Vagina (tissue), 2 donors: ENCODE measurements at regions not wholly inside any gene's neighbourhood (a gene's known extent, or its start where the extent isn't known, plus 50 kb on each side); places are given as distances from the start of the nearest gene placed in this dataset.

Source experiments
- DNase-seq, 2 donors: peaks; one replicate each; pipeline ENCODE4 v3.0.0-alpha.2; 2017; ENCODE audit errors: extremely low spot score in 2 of 2
- H3K27ac ChIP-seq: fragments of 200-600 bp; sonication (generic); one replicate; pipeline ENCODE4 v1.5.1; 2019
- H3K27me3 ChIP-seq: fragments of 200-600 bp; sonication (generic); one replicate; pipeline ENCODE4 v1.5.1; 2019
- H3K36me3 ChIP-seq, 2 donors: fragments of 200-600 bp; sonication (generic); one replicate each; pipeline ENCODE4 v1.5.1; 2017 to 2019
- H3K4me1 ChIP-seq: fragments of 200-600 bp; sonication (generic); one replicate; pipeline ENCODE4 v1.5.1; 2019
- H3K4me3 ChIP-seq, 2 donors: fragments of 200-600 bp; sonication (generic); 1 replicate in 1 of 2; 2 replicates in 1 of 2; pipeline ENCODE4 v1.5.1; 2016 to 2019
- H3K9me3 ChIP-seq: fragments of 200-600 bp; sonication (generic); one replicate; pipeline ENCODE4 v1.5.1; 2019
- CTCF ChIP-seq, 3 experiments: fragments of 450-650 bp in 2 of 3; fragments of 200-600 bp in 1 of 3; sonication (generic) in 1 of 3; IDR thresholded peaks; one replicate each; pipeline ENCODE4 v1.5.1; 2017 to 2019; ENCODE audit warnings: antibody characterized with exemption in 3 of 3, mild to moderate bottlenecking in 2 of 3, moderate library complexity in 2 of 3
- POLR2A ChIP-seq, 2 donors: fragments of 450-650 bp; IDR thresholded peaks; one replicate each; pipeline ENCODE4 v1.6.1; 2017; ENCODE audit warnings: antibody characterized with exemption in 2 of 2, mild to moderate bottlenecking in 2 of 2, moderate library complexity in 2 of 2
- POLR2AphosphoS5 ChIP-seq, 2 donors: sonication (generic); formaldehyde crosslinking; IDR thresholded peaks; one replicate each; pipeline ENCODE4 v1.9.0; 2017; ENCODE audit warnings: antibody characterized with exemption in 2 of 2, mild to moderate bottlenecking in 2 of 2, low read depth in 1 of 2; ENCODE audit not compliant: insufficient read depth in 1 of 2
- intact Hi-C: fragments of 100-400 bp; cut with DNase I; formaldehyde crosslinking; loops from one replicate; pipeline ENCODE4 v1.15.1; 2023

GRCh38 chr5:87909382-87909781 is 359.3 kb downstream of the TMEM161B start:
- H3K4me3 ChIP-seq: no peak overlapping the region
- no peaks in the 10 kb centered on the region for H3K36me3 ChIP-seq
- H3K4me1 ChIP-seq: no peaks in the 10 kb centered on the region
- intact Hi-C loops: no loop called here
- TF ChIP-seq CTCF (IDR thresholded peaks at IDR 0.05) (no peak), POLR2AphosphoS5 (IDR thresholded peaks at IDR 0.05; ENCODE audit: insufficient read depth in 1 of 2, low read depth in 1 of 2) (no peak), POLR2A (IDR thresholded peaks at IDR 0.05) (no peak)
- H3K27ac ChIP-seq: no peak overlapping the region
- H3K27me3 ChIP-seq: no peaks in the 10 kb centered on the region
- DNase-seq: no peak
- H3K9me3 ChIP-seq: no peaks in the 10 kb centered on the region

- Histone ChIP-seq H3K27ac (no peak overlapping the region), H3K9me3 (no peaks in the 10 kb centered on the region), H3K27me3 (no peaks in the 10 kb centered on the region), H3K4me3 (no peak overlapping the region), H3K36me3 (no peaks in the 10 kb centered on the region), H3K4me1 (no peaks in the 10 kb centered on the region)
- no peak for TF ChIP-seq CTCF (IDR thresholded peaks at IDR 0.05)
- TF ChIP-seq POLR2AphosphoS5 (IDR thresholded peaks at IDR 0.05; ENCODE audit: insufficient read depth in 1 of 2, low read depth in 1 of 2): no peak
- TF ChIP-seq POLR2A (IDR thresholded peaks at IDR 0.05): no peak
- intact Hi-C loops: no loop called here
- no peak for DNase-seq
These were observed 361.7 kb downstream of the TMEM161B start for GRCh38 chr5:87906962-87907361.

- DNase-seq: no peak
- H3K36me3 ChIP-seq: no peaks in the 10 kb centered on the region
- H3K27me3 ChIP-seq: no peaks in the 10 kb centered on the region
- H3K9me3 ChIP-seq: no peaks in the 10 kb centered on the region
- no peaks in the 10 kb centered on the region for H3K4me1 ChIP-seq
- intact Hi-C loops: no loop called here
- H3K4me3 ChIP-seq: no peak overlapping the region
- no peak overlapping the region for H3K27ac ChIP-seq
- TF ChIP-seq POLR2A (IDR thresholded peaks at IDR 0.05): no peak
These were observed 368.2 kb downstream of the TMEM161B start for GRCh38 chr5:87900419-87900818.

- Histone ChIP-seq H3K9me3 (no peaks in the 10 kb centered on the region), H3K4me3 (no peak overlapping the region), H3K27me3 (no peaks in the 10 kb centered on the region), H3K27ac (no peak overlapping the region), H3K4me1 (no peaks in the 10 kb centered on the region), H3K36me3 (no peaks in the 10 kb centered on the region)
- intact Hi-C loops: no loop called here
- DNase-seq: no peak
- TF ChIP-seq POLR2AphosphoS5 (IDR thresholded peaks at IDR 0.05; ENCODE audit: insufficient read depth in 1 of 2, low read depth in 1 of 2) (no peak), POLR2A (IDR thresholded peaks at IDR 0.05) (no peak), CTCF (IDR thresholded peaks at IDR 0.05) (no peak)
These were observed 368.9 kb downstream of the TMEM161B start for GRCh38 chr5:87899721-87900131.

GRCh38 chr5:87899208-87899661 is 369.4 kb downstream of the TMEM161B start:
- Histone ChIP-seq H3K36me3 (no peaks in the 10 kb centered on the region), H3K27me3 (no peaks in the 10 kb centered on the region), H3K9me3 (no peaks in the 10 kb centered on the region), H3K4me3 (no peak overlapping the region), H3K4me1 (no peaks in the 10 kb centered on the region), H3K27ac (no peak overlapping the region)
- DNase-seq: no peak
- intact Hi-C loops: no loop called here
- TF ChIP-seq POLR2A (IDR thresholded peaks at IDR 0.05) (no peak), POLR2AphosphoS5 (IDR thresholded peaks at IDR 0.05; ENCODE audit: insufficient read depth in 1 of 2, low read depth in 1 of 2) (no peak), CTCF (IDR thresholded peaks at IDR 0.05) (no peak)

GRCh38 chr5:87898574-87898973 is 370.1 kb downstream of the TMEM161B start:
- intact Hi-C loops: no loop called here
- DNase-seq: no peak
- no peak for TF ChIP-seq POLR2A (IDR thresholded peaks at IDR 0.05)
- TF ChIP-seq CTCF (IDR thresholded peaks at IDR 0.05): no peak
- TF ChIP-seq POLR2AphosphoS5 (IDR thresholded peaks at IDR 0.05; ENCODE audit: insufficient read depth in 1 of 2, low read depth in 1 of 2): no peak
- H3K9me3 ChIP-seq: no peaks in the 10 kb centered on the region
- H3K27me3 ChIP-seq: no peaks in the 10 kb centered on the region
- H3K27ac ChIP-seq: no peak overlapping the region
- H3K4me3 ChIP-seq: no peak overlapping the region
- no peaks in the 10 kb centered on the region for H3K36me3 ChIP-seq
- no peaks in the 10 kb centered on the region for H3K4me1 ChIP-seq
